GM23248 (cell line): ENCODE measurements at regions not wholly inside any gene's neighbourhood (a gene's known extent, or its start where the extent isn't known, plus 50 kb on each side); places are given as distances from the start of the nearest gene placed in this dataset.
A peak's percentile ranks its signal among the peaks of the same experiment; 100 is the strongest.

Experiments
- DNase-seq: peaks from one replicate; pipeline ENCODE4 v3.0.0-alpha.2; 2015
- H2AFZ ChIP-seq: fragments of 200-600 bp; sonication (generic); 2 replicates; pipeline ENCODE4 v1.6.1; 2016; ENCODE audit warnings: antibody characterized with exemption
- H3F3A ChIP-seq: fragments of 200-600 bp; sonication (generic); 2 replicates; pipeline ENCODE4 v1.6.1; 2016; ENCODE audit warnings: mild to moderate bottlenecking, antibody characterized with exemption, mixed run types; ENCODE audit not compliant: insufficient read depth
- H3K27ac ChIP-seq: fragments of 200-600 bp; sonication (generic); 2 replicates; pipeline ENCODE4 v1.5.1; 2016; ENCODE audit warnings: mild to moderate bottlenecking
- H3K27me3 ChIP-seq: fragments of 200-600 bp; sonication (generic); replicated peaks from 2 replicates; pipeline ENCODE4 v1.6.1; 2016; ENCODE audit warnings: mild to moderate bottlenecking; ENCODE audit not compliant: insufficient read depth
- H3K36me3 ChIP-seq: fragments of 200-600 bp; sonication (generic); 2 replicates; pipeline ENCODE4 v1.6.1; 2016; ENCODE audit warnings: low read depth, mild to moderate bottlenecking
- H3K4me1 ChIP-seq: fragments of 200-600 bp; sonication (generic); 2 replicates; pipeline ENCODE4 v1.6.1; 2016; ENCODE audit warnings: mild to moderate bottlenecking; ENCODE audit not compliant: insufficient read depth
- H3K4me2 ChIP-seq: fragments of 200-600 bp; sonication (generic); one replicate; pipeline ENCODE4 v1.6.1; 2016; ENCODE audit warnings: mild to moderate bottlenecking; ENCODE audit not compliant: unreplicated experiment
- H3K4me3 ChIP-seq: fragments of 200-600 bp; sonication (generic); 2 replicates; pipeline ENCODE4 v1.5.1; 2016; ENCODE audit warnings: mild to moderate bottlenecking
- H3K79me2 ChIP-seq: fragments of 200-600 bp; sonication (generic); 2 replicates; pipeline ENCODE4 v1.6.1; 2016; ENCODE audit warnings: mild to moderate bottlenecking; ENCODE audit not compliant: insufficient read depth
- H3K9ac ChIP-seq: fragments of 200-600 bp; sonication (generic); 2 replicates; pipeline ENCODE4 v1.6.1; 2016; ENCODE audit warnings: mild to moderate bottlenecking
- H3K9me2 ChIP-seq: fragments of 200-600 bp; sonication (generic); 2 replicates; pipeline ENCODE4 v1.6.1; 2016; ENCODE audit warnings: mixed run types, mild to moderate bottlenecking, moderate library complexity; ENCODE audit not compliant: insufficient read depth
- H3K9me3 ChIP-seq: fragments of 200-600 bp; sonication (generic); one replicate; pipeline ENCODE4 v1.6.1; 2017; ENCODE audit warnings: low read depth
- H4K20me1 ChIP-seq: fragments of 200-600 bp; sonication (generic); 2 replicates; pipeline ENCODE4 v1.6.0; 2016; ENCODE audit not compliant: insufficient read depth
- EZH2 ChIP-seq: fragments of 200-600 bp; sonication (generic); IDR thresholded peaks from 2 replicates; pipeline ENCODE4 v1.6.1; 2018; ENCODE audit warnings: antibody characterized with exemption, mild to moderate bottlenecking; ENCODE audit not compliant: insufficient read depth, poor library complexity, severe bottlenecking
- EZH2phosphoT487 ChIP-seq: fragments of 200-600 bp; sonication (generic); IDR thresholded peaks from 2 replicates; pipeline ENCODE4 v1.6.1; 2018; ENCODE audit warnings: antibody characterized with exemption, moderate library complexity, mild to moderate bottlenecking, low read depth; ENCODE audit not compliant: insufficient read depth
- WGBS, 2 experiments: methylation state at CpG; one replicate each; pipeline ENCODE4 v1.1.6; 2015 to 2017; ENCODE audit warnings: low lambda C conversion rate in 2 of 2, low coverage in 1 of 2; ENCODE audit errors: missing lambda C conversion rate in 2 of 2; 5-methylcytosine and 5-hydroxymethylcytosine counted together
- in situ Hi-C: fragments of 300-500 bp; cut with MboI; formaldehyde crosslinking; loops from 2 replicates; pipeline ENCODE4 v1.15.0; 2020

DNA sequence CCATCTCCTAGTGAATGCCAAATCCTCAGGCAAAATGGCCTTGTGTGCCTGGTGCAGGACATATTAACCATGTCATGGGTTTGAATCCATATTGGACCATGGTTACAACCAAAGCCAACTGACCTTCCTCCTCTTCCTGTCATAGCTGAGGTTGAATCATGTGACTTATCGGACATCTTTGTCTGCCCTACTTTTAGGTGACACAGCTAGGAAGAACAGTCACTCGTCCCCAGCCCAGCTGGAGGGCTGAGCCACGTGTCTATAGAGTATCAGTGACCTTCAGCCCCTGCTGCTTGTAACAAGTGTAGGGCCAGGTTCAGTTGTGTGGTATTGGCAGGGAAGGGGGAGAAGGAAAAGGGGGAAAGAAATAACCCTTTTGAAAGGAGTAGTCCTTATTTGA lies 225.2 kb downstream of the KTN1 start:
- WGBS, 2 experiments = 88 to 89% methylated on average over 3 of the region's 3 CpGs
- Histone ChIP-seq H4K20me1 (no peaks in the 10 kb centered on the region), H3K27ac (no peak overlapping the region), H3K9ac (no peak overlapping the region), H3K4me1 (no peaks in the 10 kb centered on the region), H2AFZ (no peak overlapping the region), H3K9me3 (no peaks in the 10 kb centered on the region), H3K36me3 (no peaks in the 10 kb centered on the region), H3K4me2 (no peak overlapping the region), H3K9me2 (no peaks in the 10 kb centered on the region), H3K27me3 (no peaks in the 10 kb centered on the region), H3F3A (no peaks in the 10 kb centered on the region), H3K79me2 (no peaks in the 10 kb centered on the region), H3K4me3 (no peak overlapping the region)
- TF ChIP-seq EZH2phosphoT487 (no peak), EZH2 (no peak)
- in situ Hi-C loops = no loop called here
- DNase-seq = no peak

DNA sequence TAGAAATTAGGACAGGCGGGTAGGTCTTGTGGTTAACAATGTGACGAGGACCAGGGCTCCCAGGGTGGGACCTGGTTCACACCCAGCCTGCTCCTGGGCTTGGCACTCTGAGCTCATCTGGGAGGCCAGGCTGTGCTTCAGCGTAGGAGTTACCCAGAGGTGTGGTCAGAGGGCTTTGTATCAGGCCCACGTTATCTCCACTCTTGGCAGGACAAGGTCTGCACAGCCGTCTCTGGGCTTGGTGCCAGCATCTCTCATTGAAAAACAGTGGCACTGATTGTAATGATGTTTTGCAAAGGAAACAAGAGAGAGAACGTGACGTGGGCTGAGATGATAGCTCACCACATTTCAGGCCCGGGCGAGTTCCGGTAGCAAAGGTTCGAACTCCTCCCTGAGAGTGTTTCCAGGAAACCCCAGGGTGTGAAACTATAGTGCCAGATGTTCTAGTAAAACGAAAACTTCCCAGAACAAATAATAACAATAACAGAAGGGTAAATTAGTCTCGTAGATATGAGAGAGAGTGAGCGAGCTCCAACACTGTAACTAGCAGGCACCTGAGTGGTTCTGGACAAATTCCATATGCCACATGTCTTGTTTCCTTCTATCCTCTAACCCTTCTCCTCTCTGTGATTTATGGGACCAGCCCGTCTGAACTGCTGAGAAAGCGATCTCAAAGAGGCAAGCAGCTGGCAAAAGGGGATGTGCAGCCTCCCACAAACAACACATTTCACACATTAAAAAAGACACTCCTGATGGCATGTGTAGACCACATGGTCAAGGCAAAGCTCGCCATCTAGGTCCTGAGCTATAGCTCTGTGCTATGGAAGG lies 227.3 kb downstream of the KTN1 start:
- H4K20me1 ChIP-seq = no peaks in the 10 kb centered on the region
- H3K4me1 ChIP-seq = no peaks in the 10 kb centered on the region
- H3K9me2 ChIP-seq = no peaks in the 10 kb centered on the region
- no peak overlapping the region for H3K9ac ChIP-seq
- DNase-seq = peak; percentile 47
- H3K27me3 ChIP-seq = no peaks in the 10 kb centered on the region
- H3F3A ChIP-seq = no peaks in the 10 kb centered on the region
- no peaks in the 10 kb centered on the region for H3K79me2 ChIP-seq
- in situ Hi-C loops = no loop called here
- no peak for TF ChIP-seq EZH2phosphoT487
- TF ChIP-seq EZH2 = no peak
- H3K4me2 ChIP-seq = no peak overlapping the region
- WGBS, 2 experiments = 19 to 24% methylated on average over 17 of the region's 17 CpGs
- H3K4me3 ChIP-seq = no peak overlapping the region
- 0 out of 2 replicates have a peak overlapping the region, but pooled peaks have one; percentile 11 for H2AFZ ChIP-seq
- no peak overlapping the region for H3K27ac ChIP-seq
- no peaks in the 10 kb centered on the region for H3K9me3 ChIP-seq
- no peaks in the 10 kb centered on the region for H3K36me3 ChIP-seq

- H3K27ac ChIP-seq = no peak overlapping the region
- no peak overlapping the region for H3K4me3 ChIP-seq
- no peaks in the 10 kb centered on the region for H3K9me2 ChIP-seq
- H3K4me2 ChIP-seq = no peak overlapping the region
- no peak overlapping the region for H3K9ac ChIP-seq
- TF ChIP-seq EZH2phosphoT487 (no peak), EZH2 (no peak)
- H3K27me3 ChIP-seq = no peaks in the 10 kb centered on the region
- WGBS, 2 experiments = 96 to 100% methylated on average over 2 of the region's 2 CpGs
- no peaks in the 10 kb centered on the region for H4K20me1 ChIP-seq
- no peaks in the 10 kb centered on the region for H3K79me2 ChIP-seq
- no peaks in the 10 kb centered on the region for H3K9me3 ChIP-seq
- DNase-seq = no peak
- in situ Hi-C loops = no loop called here
- H3K36me3 ChIP-seq = no peaks in the 10 kb centered on the region
- H3K4me1 ChIP-seq = no peaks in the 10 kb centered on the region
- H2AFZ ChIP-seq = no peak overlapping the region
- no peaks in the 10 kb centered on the region for H3F3A ChIP-seq
Observed at GRCh38 chr14:55807881-55808379, 227.9 kb downstream of the KTN1 start.

DNA sequence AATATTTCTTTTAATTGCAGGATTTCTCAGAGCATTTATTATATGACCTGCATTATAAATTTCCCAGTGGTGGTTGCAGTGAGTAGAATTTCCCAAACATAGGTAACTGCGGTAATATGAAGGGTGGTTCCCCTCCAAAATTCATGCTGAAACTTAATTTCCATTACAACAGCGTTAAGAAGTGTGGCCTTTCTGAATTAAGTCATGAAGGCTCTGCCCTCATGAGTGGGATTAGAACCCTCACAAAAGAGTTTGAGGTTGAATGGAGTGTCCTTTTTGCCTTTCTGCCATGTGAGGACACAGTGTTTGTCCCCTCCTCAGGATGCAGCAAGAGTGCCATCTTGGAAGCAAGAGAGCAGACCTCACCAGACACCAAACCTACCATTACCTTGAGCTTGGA lies 233.6 kb downstream of the KTN1 start:
- Histone ChIP-seq H3K9ac (no peak overlapping the region), H3K79me2 (no peaks in the 10 kb centered on the region), H3K4me2 (no peak overlapping the region), H3K27me3 (no peaks in the 10 kb centered on the region), H3K27ac (no peak overlapping the region), H3K4me1 (no peaks in the 10 kb centered on the region), H3F3A (no peaks in the 10 kb centered on the region), H3K4me3 (no peak overlapping the region), H3K9me2 (no peaks in the 10 kb centered on the region), H3K9me3 (no peaks in the 10 kb centered on the region), H3K36me3 (no peaks in the 10 kb centered on the region), H2AFZ (no peak overlapping the region), H4K20me1 (no peaks in the 10 kb centered on the region)
- TF ChIP-seq EZH2 (no peak), EZH2phosphoT487 (no peak)
- in situ Hi-C loops = no loop called here
- no peak for DNase-seq
- WGBS, 2 experiments = 83 to 86% methylated on average over 2 of the region's 2 CpGs
